Medulla oblongata (tissue), 1 donor: ENCODE measurements at regions not wholly inside any gene's neighbourhood (a gene's known extent, or its start where the extent isn't known, plus 50 kb on each side); places are given as distances from the start of the nearest gene placed in this dataset.
"Not testable (repeated sequence)": the region's sequence is repeated elsewhere in the genome, so short reads cannot be mapped to it uniquely, and the experiment has no call there.

Source experiments
- DNase-seq: peaks from one replicate; pipeline ENCODE4 v3.0.0-alpha.2; 2015; ENCODE audit errors: extremely low spot score

GRCh38 chr20:40849456-40849855 lies 160.4 kb upstream of the MAFB start:
- DNase-seq = no peak

GRCh38 chr20:40851051-40851450 lies 162.0 kb upstream of the MAFB start:
- DNase-seq = no peak

- DNase-seq = no peak
These were observed 166.2 kb upstream of the MAFB start for GRCh38 chr20:40855269-40855668.

DNA sequence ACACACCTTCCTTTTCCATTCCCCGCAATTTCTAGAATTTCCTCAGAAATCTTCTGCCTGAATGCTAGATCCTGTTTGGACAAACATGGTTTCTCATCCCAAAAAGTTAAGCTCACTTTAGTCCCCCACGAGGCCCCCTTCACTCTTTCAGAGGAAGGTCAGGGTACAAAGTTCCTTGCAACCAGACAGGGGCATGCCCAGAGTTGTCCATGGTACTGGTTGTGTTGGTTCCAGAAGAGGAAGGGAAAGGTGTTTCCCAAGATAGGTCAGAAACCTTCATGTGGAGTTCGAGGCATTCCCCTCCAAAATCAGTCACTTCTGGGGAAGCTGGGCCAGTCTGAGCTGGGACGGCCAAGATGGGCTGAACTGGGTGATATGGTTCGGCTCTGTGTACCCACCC lies 167.6 kb upstream of the MAFB start:
- DNase-seq = no peak

- DNase-seq = no peak
These were observed 168.1 kb upstream of the TOP1 start for GRCh38 chr20:40860487-40860902.

GRCh38 chr20:40861427-40862008 lies 167.1 kb upstream of the TOP1 start:
- no peak for DNase-seq

GRCh38 chr20:40863355-40863919 lies 165.2 kb upstream of the TOP1 start:
- no peak for DNase-seq

DNA sequence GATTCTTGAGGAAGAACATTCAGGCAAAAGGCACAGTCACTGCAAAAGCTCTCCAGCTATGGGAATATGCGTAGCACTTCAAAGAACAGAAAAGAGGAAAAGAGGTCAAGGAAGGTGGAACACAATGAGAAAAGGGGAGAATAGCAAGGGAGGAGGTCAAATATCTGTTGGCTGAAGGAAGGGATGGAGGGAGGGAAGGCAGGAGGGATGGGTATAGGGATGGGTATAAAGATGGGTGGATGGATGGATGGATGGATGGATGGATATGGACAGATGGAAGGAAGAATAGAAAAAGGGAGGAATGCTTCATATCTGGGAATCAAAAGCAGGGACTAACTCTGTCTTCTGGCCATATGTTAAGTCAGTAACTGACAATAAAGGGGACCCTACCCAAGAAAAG lies 164.2 kb upstream of the TOP1 start:
- DNase-seq = no peak

GRCh38 chr20:40865095-40865494 lies 163.5 kb upstream of the TOP1 start:
- DNase-seq = no peak

- DNase-seq = no peak
These were observed 162.6 kb upstream of the TOP1 start for GRCh38 chr20:40866056-40866455.

GRCh38 chr20:40868551-40869217 lies 159.9 kb upstream of the TOP1 start:
- peak; percentile 78 for DNase-seq

GRCh38 chr20:40869218-40870147 lies 159.1 kb upstream of the TOP1 start:
- no peak for DNase-seq

GRCh38 chr20:40875116-40876085 lies 153.2 kb upstream of the TOP1 start:
- DNase-seq = no peak

DNA sequence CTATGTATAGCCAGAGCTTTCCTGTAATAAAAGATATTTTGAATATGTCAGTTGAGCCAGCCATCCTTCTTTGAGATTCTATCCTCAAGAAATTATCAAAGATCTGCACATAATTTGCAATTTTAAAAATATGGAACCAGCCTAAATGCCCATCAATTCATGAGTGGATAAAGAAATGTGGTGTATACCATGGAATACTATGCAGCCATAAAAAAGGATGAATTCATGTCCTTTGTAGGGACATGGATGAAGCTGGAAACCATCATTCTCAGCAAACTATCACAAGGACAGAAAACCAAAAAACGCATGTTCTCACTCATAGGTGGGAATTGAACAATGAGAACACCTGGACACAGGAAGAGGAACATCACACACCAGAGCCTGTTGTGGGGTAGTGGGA lies 150.5 kb upstream of the TOP1 start:
- not testable (repeated sequence) for DNase-seq

- DNase-seq = no peak
These were observed 148.4 kb upstream of the TOP1 start for GRCh38 chr20:40880063-40880728.

DNA sequence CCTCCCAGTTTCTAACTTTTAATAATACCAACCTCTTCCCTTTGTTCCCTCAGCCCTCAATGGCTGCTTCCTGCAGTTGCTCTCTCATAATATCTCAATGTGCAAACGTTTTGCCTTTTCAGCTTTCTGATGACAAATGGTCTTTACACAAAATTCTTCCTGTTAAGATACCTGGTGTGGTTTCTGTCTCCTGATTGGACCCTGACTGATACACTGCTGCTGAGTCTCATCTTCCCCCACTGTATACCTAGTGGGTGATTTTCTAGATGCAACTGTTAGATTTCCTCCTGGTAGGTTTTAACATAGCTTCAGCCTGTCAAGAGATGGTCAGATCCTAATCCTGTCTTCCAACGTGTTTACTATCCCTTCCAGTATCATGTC lies 147.9 kb upstream of the TOP1 start:
- DNase-seq = no peak

DNA sequence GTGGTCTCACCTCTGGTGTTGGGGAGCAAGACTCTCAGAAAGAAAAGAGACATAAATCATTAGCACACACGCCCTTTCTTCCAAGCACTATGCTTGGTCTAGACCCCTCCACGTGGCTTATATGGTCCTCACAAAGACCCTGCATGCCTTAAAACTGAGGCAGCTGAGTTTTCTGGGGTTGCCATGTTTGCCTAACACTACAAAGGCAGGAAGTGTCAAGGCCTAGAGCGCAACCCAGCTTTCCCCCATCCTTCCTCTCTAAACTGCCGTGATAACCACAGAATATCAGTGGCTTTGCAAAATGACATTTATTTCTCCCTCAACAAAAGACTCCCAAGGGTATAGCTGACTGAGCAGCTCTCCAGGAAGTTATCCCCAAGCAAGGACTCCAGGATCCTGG lies 146.5 kb upstream of the TOP1 start:
- no peak for DNase-seq

DNA sequence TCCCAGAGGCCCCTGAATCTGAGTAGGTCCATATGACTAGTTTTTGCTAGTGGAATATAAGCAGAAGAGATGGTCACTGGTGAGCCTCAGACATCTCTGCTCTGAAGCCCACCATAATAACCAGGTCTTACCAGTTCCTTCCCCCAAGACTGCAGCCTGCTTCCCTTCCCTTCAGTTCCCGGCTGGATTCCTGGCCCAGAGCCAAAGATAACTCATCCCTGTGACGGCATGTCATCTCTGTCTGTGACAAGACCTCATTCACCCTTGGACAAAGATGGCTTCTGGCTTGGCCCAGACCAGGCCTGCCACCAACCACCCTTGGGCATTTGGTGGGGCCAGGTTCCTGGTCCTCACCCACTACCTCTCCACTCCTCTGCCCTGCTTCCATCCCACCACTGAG lies 145.5 kb upstream of the TOP1 start:
- no peak for DNase-seq

- no peak for DNase-seq
These were observed 141.5 kb upstream of the TOP1 start for GRCh38 chr20:40887105-40887504.

DNA sequence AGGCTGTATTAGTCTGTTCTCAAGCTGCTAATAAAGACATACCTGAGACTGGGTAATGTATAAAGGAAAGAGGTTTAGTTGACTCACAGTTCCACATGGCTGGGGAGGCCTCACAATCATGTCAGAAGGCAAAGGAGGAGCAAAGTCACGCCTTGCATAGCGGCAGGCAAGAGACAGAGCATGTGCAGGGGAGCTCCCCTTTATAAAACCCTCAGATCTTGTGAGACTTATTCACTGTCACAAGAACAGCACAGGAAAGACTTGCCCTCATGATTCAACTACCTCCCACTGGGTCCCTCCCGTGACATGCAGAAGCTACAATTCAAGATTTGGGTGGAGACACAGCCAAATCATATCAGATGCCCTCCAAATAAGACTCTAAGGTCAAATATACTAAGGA lies 139.4 kb upstream of the TOP1 start:
- DNase-seq = not testable (repeated sequence)

DNA sequence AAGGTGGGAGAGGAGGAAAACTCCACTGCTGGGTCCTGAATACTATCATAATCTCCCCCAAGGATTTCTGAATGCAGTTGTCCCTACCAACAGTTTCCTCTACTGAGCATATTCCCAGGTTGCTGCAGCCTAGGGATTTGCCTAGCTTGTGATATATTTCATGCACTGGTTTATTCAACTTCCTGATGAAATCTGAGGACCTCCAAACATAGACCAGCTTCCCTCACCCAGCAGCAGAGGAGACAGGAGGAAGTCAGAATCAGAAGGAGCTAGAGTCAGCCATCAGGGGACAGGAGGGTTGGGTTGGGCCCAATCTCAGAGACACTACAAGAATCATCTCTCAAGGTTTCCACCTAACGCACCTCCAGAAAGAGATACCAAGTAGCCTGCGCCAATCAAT lies 138.4 kb upstream of the TOP1 start:
- DNase-seq = no peak
